Esophagus squamous epithelium (tissue), 5 donors: ENCODE measurements at regions not wholly inside any gene's neighbourhood (a gene's known extent, or its start where the extent isn't known, plus 50 kb on each side); places are given as distances from the start of the nearest gene placed in this dataset.

Experiments used
- DNase-seq: peaks from one replicate; lab custom pipeline; 2025; lab: John Stamatoyannopoulos, UW
- H3K27ac ChIP-seq, 4 donors: fragments of 200-600 bp; sonication (generic); one replicate each; pipeline ENCODE4 v1.5.1; 2016 to 2019; ENCODE audit warnings: mild to moderate bottlenecking in 1 of 4
- H3K27me3 ChIP-seq, 4 donors: fragments of 200-600 bp; sonication (generic); 1 replicate in 3 of 4; 2 replicates in 1 of 4; pipeline versions ENCODE4 v1.5.1 to v1.6.0; 2017 to 2021; ENCODE audit warnings: antibody characterized with exemption in 1 of 4
- H3K36me3 ChIP-seq, 3 donors: fragments of 200-600 bp; sonication (generic); one replicate each; pipeline ENCODE4 v1.5.1; 2016 to 2019
- H3K4me1 ChIP-seq, 3 donors: fragments of 200-600 bp; sonication (generic); one replicate each; pipeline ENCODE4 v1.5.1; 2017 to 2019
- H3K4me3 ChIP-seq, 4 donors: fragments of 200-600 bp; sonication (generic); 1 replicate in 3 of 4; 2 replicates in 1 of 4; pipeline ENCODE4 v1.5.1; 2016 to 2019; ENCODE audit warnings: mild to moderate bottlenecking in 2 of 4, moderate library complexity in 1 of 4
- H3K9me3 ChIP-seq, 3 donors: fragments of 200-600 bp; sonication (generic); one replicate each; pipeline ENCODE4 v1.5.1; 2016 to 2019
- CTCF ChIP-seq, 6 experiments: fragments of 450-650 bp in 4 of 6; fragments of 200-600 bp in 2 of 6; sonication (generic) in 2 of 6; IDR thresholded peaks; one replicate each; pipeline ENCODE4 v1.5.1; 2016 to 2019; ENCODE audit warnings: antibody characterized with exemption in 6 of 6, mild to moderate bottlenecking in 4 of 6, moderate library complexity in 4 of 6
- POLR2A ChIP-seq, 4 donors: fragments of 450-650 bp; IDR thresholded peaks; one replicate each; pipeline ENCODE4 v1.6.1; 2017; ENCODE audit warnings: antibody characterized with exemption in 4 of 4, mild to moderate bottlenecking in 4 of 4, moderate library complexity in 3 of 4
- WGBS, 2 donors: methylation state at CpG; one replicate each; pipeline ENCODE4 v1.1.5; 2018; 5-methylcytosine and 5-hydroxymethylcytosine counted together
- intact Hi-C: fragments of 100-400 bp; cut with DNase I; formaldehyde crosslinking; loops from one replicate; pipeline ENCODE4 v1.15.0; 2022
- donor health status: DM: yes; HTN: yes; CAD: no.

- peaks cover 6 to 22% (median 19%) of the 10 kb centered on the region in 3 donors for H3K4me1 ChIP-seq
- TF ChIP-seq POLR2A (IDR thresholded peaks at IDR 0.05) = no peak
- no peak for TF ChIP-seq CTCF (IDR thresholded peaks at IDR 0.05)
- no peak for DNase-seq
- peaks cover 0 to 19% (median 15%) of the 10 kb centered on the region in 3 donors for H3K9me3 ChIP-seq
- intact Hi-C loops = no loop called here
- no peak overlapping the region for H3K4me3 ChIP-seq
- H3K27ac ChIP-seq = no peak overlapping the region
- H3K27me3 ChIP-seq = no peaks in the 10 kb centered on the region
- H3K36me3 ChIP-seq = no peaks in the 10 kb centered on the region
Measured at GRCh38 chr11:130729193-130729592, 187.1 kb downstream of the SNX19 start.

GRCh38 chr11:130729678-130730300 is 186.5 kb downstream of the SNX19 start:
- WGBS, 2 donors = 94% methylated on average over 4 of the region's 4 CpGs

GRCh38 chr11:130731401-130731800 is 184.9 kb downstream of the SNX19 start:
- intact Hi-C loops = no loop called here
- Histone ChIP-seq H3K9me3 (peaks cover 0 to 19% (median 16%) of the 10 kb centered on the region in 3 donors), H3K36me3 (no peaks in the 10 kb centered on the region), H3K4me1 (peaks cover 0 to 8% (median 5%) of the 10 kb centered on the region in 3 donors), H3K4me3 (no peak overlapping the region), H3K27ac (no peak overlapping the region), H3K27me3 (no peaks in the 10 kb centered on the region)
- TF ChIP-seq POLR2A (IDR thresholded peaks at IDR 0.05) (no peak), CTCF (IDR thresholded peaks at IDR 0.05) (no peak)
- no peak for DNase-seq
- 73 to 84% methylated on average over 5 of the region's 5 CpGs for WGBS, 2 donors

More at GRCh38 chr11:130729678-130730300, 186.5 kb downstream of the SNX19 start:
- DNase-seq = no peak
- intact Hi-C loops = no loop called here
- no peak overlapping the region for H3K27ac ChIP-seq
- H3K36me3 ChIP-seq = no peaks in the 10 kb centered on the region
- peaks cover 0 to 19% (median 16%) of the 10 kb centered on the region in 3 donors for H3K9me3 ChIP-seq
- H3K27me3 ChIP-seq = no peaks in the 10 kb centered on the region
- H3K4me3 ChIP-seq = no peak overlapping the region
- peaks cover 6 to 22% (median 19%) of the 10 kb centered on the region in 3 donors for H3K4me1 ChIP-seq
- TF ChIP-seq POLR2A (IDR thresholded peaks at IDR 0.05) (no peak), CTCF (IDR thresholded peaks at IDR 0.05) (no peak)

- no peak overlapping the region for H3K27ac ChIP-seq
- no peaks in the 10 kb centered on the region for H3K27me3 ChIP-seq
- intact Hi-C loops = no loop called here
- no peak overlapping the region for H3K4me3 ChIP-seq
- peaks cover 0 to 4% (median 3%) of the 10 kb centered on the region in 3 donors for H3K4me1 ChIP-seq
- 65 to 94% methylated on average over 3 of the region's 3 CpGs for WGBS, 2 donors
- no peak for TF ChIP-seq POLR2A (IDR thresholded peaks at IDR 0.05)
- TF ChIP-seq CTCF (IDR thresholded peaks at IDR 0.05) = no peak
- H3K9me3 ChIP-seq = peaks cover 0 to 19% (median 16%) of the 10 kb centered on the region in 3 donors
- no peak for DNase-seq
- no peaks in the 10 kb centered on the region for H3K36me3 ChIP-seq
Measured at GRCh38 chr11:130732476-130732875, 183.8 kb downstream of the SNX19 start.

- intact Hi-C loops = no loop called here
- no peak for DNase-seq
- 78 to 80% methylated on average over 5 of the region's 5 CpGs for WGBS, 2 donors
- Histone ChIP-seq H3K27ac (peak overlapping the region in 1 of 4 donors; percentile 19), H3K4me1 (peaks cover 0 to 16% (median 15%) of the 10 kb centered on the region in 3 donors), H3K27me3 (no peaks in the 10 kb centered on the region), H3K9me3 (peaks cover 0 to 13% (median 9%) of the 10 kb centered on the region in 3 donors), H3K36me3 (no peaks in the 10 kb centered on the region), H3K4me3 (no peak overlapping the region)
- TF ChIP-seq POLR2A (IDR thresholded peaks at IDR 0.05) = no peak
- no peak for TF ChIP-seq CTCF (IDR thresholded peaks at IDR 0.05)
Measured at GRCh38 chr11:130737041-130737830, 179.0 kb downstream of the SNX19 start.
